ENCODE measurements at regions not wholly inside any gene's neighbourhood (a gene's known extent, or its start where the extent isn't known, plus 50 kb on each side); places are given as distances from the start of the nearest gene placed in this dataset.

- no peak for TF ChIP-seq CTCF (IDR thresholded peaks at IDR 0.05)
- peaks cover 2 to 5% of the 10 kb centered on the region in 2 donors for H3K4me1 ChIP-seq (ENCODE audit: control insufficient read depth in 1 of 2, low read depth in 2 of 2)
- DNase-seq (ENCODE audit: low spot score) (no peak), ATAC-seq (ENCODE audit: insufficient number of reproducible peaks, low FRiP score, low read depth) (no peak)
- H3K36me3 ChIP-seq, result no peaks in the 10 kb centered on the region
- H3K27ac ChIP-seq, result no peak overlapping the region
- H3K9me3 ChIP-seq, result no peaks in the 10 kb centered on the region
- no peak overlapping the region for H3K4me3 ChIP-seq
- no peaks in the 10 kb centered on the region for H3K27me3 ChIP-seq (replicated peaks; ENCODE audit: insufficient read depth)
Measured at GRCh38 chr5:58054018-58054417, 405.9 kb downstream of the PLK2 start.

- Histone ChIP-seq H3K36me3 (no peaks in the 10 kb centered on the region), H3K27ac (no peak overlapping the region)
Measured at GRCh38 chr5:58048954-58049353, 410.9 kb downstream of the PLK2 start.

DNA sequence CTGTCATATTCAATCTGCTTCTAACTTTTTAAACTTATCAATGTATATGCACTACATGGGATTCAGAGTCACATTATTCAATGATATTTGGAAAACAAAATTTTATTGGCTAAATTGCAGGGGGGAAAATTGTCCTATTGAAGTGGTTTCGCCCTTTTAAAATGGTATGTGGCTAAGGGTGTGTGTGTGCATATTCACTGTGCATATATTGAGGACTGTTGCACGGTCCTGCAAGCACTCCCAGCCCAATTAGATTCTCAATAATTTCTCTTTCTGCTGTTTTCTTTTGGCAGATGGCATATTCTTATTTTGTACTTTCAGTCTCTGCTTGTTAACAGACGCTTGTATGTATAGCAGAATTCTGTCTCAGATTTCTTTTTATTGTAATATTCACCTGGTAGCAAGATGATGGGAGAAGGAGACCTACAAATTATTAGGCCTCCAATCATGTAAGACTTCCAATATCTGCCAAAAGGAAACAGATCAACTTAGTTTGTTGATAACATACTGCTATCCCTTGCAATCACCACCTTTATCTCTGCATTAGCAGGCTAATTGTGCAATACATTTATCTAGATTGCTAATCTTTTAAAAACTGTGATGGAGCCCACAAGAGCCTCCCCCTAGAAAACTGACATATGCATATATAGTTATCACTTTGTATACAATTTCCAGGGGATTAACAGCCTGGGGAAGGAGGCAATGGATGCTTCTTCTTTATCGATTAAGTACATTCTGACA lies 411.5 kb downstream of the PLK2 start:
- H3K36me3 ChIP-seq, result no peaks in the 10 kb centered on the region
- no peak for DNase-seq (ENCODE audit: low spot score)
- no peak overlapping the region for H3K4me3 ChIP-seq
- no peaks in the 10 kb centered on the region for H3K27me3 ChIP-seq (replicated peaks; ENCODE audit: insufficient read depth)
- H3K9me3 ChIP-seq, result no peaks in the 10 kb centered on the region
- no peak for ATAC-seq (ENCODE audit: insufficient number of reproducible peaks, low FRiP score, low read depth)
- no peak overlapping the region for H3K27ac ChIP-seq
- H3K4me1 ChIP-seq (ENCODE audit: control insufficient read depth in 1 of 2, low read depth in 2 of 2), result no peaks in the 10 kb centered on the region
- TF ChIP-seq CTCF (IDR thresholded peaks at IDR 0.05), result no peak

More at GRCh38 chr5:58048954-58049353, 410.9 kb downstream of the PLK2 start:
- no peak for TF ChIP-seq CTCF (IDR thresholded peaks at IDR 0.05)
- H3K4me1 ChIP-seq (ENCODE audit: control insufficient read depth in 1 of 2, low read depth in 2 of 2), result no peaks in the 10 kb centered on the region
- H3K27me3 ChIP-seq (replicated peaks; ENCODE audit: insufficient read depth), result no peaks in the 10 kb centered on the region
- H3K9me3 ChIP-seq, result no peaks in the 10 kb centered on the region
- ATAC-seq (ENCODE audit: insufficient number of reproducible peaks, low FRiP score, low read depth), result no peak
- no peak for DNase-seq (ENCODE audit: low spot score)
- H3K4me3 ChIP-seq, result no peak overlapping the region

DNA sequence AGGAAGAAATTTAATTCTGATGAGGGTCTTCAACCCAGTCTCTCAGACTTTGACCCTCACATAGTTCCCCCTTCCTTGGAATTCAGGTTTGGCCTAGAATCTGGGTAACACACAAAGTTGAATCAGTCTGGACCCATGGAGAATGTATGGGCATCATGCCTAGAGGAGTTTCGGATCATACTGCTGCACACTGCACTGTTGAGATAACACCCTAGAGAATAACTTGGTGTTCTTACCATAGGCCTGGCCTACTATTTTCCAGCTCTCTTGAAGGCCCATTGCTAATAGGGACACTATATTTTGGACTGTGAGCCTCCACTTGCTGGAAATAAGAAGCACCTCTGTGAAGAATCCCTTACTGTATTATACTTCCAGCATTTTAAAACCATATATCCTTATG lies 413.5 kb downstream of the PLK2 start:
- no peaks in the 10 kb centered on the region for H3K4me1 ChIP-seq (ENCODE audit: control insufficient read depth in 1 of 2, low read depth in 2 of 2)
- no peak overlapping the region for H3K27ac ChIP-seq
- H3K27me3 ChIP-seq (replicated peaks; ENCODE audit: insufficient read depth), result no peaks in the 10 kb centered on the region
- no peaks in the 10 kb centered on the region for H3K36me3 ChIP-seq
- H3K4me3 ChIP-seq, result no peak overlapping the region
- no peak for DNase-seq (ENCODE audit: low spot score)
- ATAC-seq (ENCODE audit: insufficient number of reproducible peaks, low FRiP score, low read depth), result no peak
- no peaks in the 10 kb centered on the region for H3K9me3 ChIP-seq
- TF ChIP-seq CTCF (IDR thresholded peaks at IDR 0.05), result no peak

GRCh38 chr5:58044166-58044565 lies 415.7 kb downstream of the PLK2 start:
- H3K4me1 ChIP-seq (ENCODE audit: control insufficient read depth in 1 of 2, low read depth in 2 of 2), result no peaks in the 10 kb centered on the region
- DNase-seq (ENCODE audit: low spot score) (no peak), ATAC-seq (ENCODE audit: insufficient number of reproducible peaks, low FRiP score, low read depth) (no peak)
- H3K36me3 ChIP-seq, result no peaks in the 10 kb centered on the region
- no peaks in the 10 kb centered on the region for H3K27me3 ChIP-seq (replicated peaks; ENCODE audit: insufficient read depth)
- no peaks in the 10 kb centered on the region for H3K9me3 ChIP-seq
- H3K4me3 ChIP-seq, result no peak overlapping the region
- TF ChIP-seq CTCF (IDR thresholded peaks at IDR 0.05), result no peak
- H3K27ac ChIP-seq, result no peak overlapping the region
